ENCODE measurements at regions not wholly inside any gene's neighbourhood (a gene's known extent, or its start where the extent isn't known, plus 50 kb on each side); places are given as distances from the start of the nearest gene placed in this dataset.

- peak in 1 of 6 donors; percentile 44 for DNase-seq (ENCODE audit: low read depth in 4 of 6, low spot score in 6 of 6)
- Histone ChIP-seq H3K9me3 (ENCODE audit: control insufficient read depth, insufficient read depth, low read length) (no peaks in the 10 kb centered on the region), H3K36me3 (ENCODE audit: control insufficient read depth, insufficient read depth, low read length) (no peaks in the 10 kb centered on the region), H3K27ac (ENCODE audit: low read depth, low read length) (no peak overlapping the region), H3K4me1 (ENCODE audit: control insufficient read depth, insufficient read depth, low read length) (no peaks in the 10 kb centered on the region), H3K4me3 (ENCODE audit: low read depth, low read length) (no peak overlapping the region), H3K27me3 (ENCODE audit: control insufficient read depth, insufficient read depth, low read length) (no peaks in the 10 kb centered on the region)
- WGBS (ENCODE audit: insufficient coverage) = no CpG with 5 or more reads among the region's 11 CpGs
Measured at GRCh38 chr9:120202856-120203654, 376.9 kb downstream of the CDK5RAP2 start.

- Histone ChIP-seq H3K27ac (ENCODE audit: low read depth, low read length) (no peak overlapping the region), H3K36me3 (ENCODE audit: control insufficient read depth, insufficient read depth, low read length) (no peaks in the 10 kb centered on the region), H3K4me1 (ENCODE audit: control insufficient read depth, insufficient read depth, low read length) (peaks cover 4% of the 10 kb centered on the region), H3K27me3 (ENCODE audit: control insufficient read depth, insufficient read depth, low read length) (no peaks in the 10 kb centered on the region), H3K4me3 (ENCODE audit: low read depth, low read length) (no peak overlapping the region), H3K9me3 (ENCODE audit: control insufficient read depth, insufficient read depth, low read length) (no peaks in the 10 kb centered on the region)
- WGBS (ENCODE audit: insufficient coverage) = no CpG with 5 or more reads among the region's 3 CpGs
- no peak for DNase-seq (ENCODE audit: low read depth in 4 of 6, low spot score in 6 of 6)
Measured at GRCh38 chr9:120198027-120198426, 381.9 kb downstream of the CDK5RAP2 start.

- H3K27ac ChIP-seq (ENCODE audit: low read depth, low read length) = no peak overlapping the region
- no peak overlapping the region for H3K4me3 ChIP-seq (ENCODE audit: low read depth, low read length)
- 66% methylated on average over 10 of the region's 12 CpGs for WGBS (ENCODE audit: insufficient coverage)
- no peaks in the 10 kb centered on the region for H3K9me3 ChIP-seq (ENCODE audit: control insufficient read depth, insufficient read depth, low read length)
- DNase-seq (ENCODE audit: low read depth in 4 of 6, low spot score in 6 of 6) = peak in 1 of 6 donors; percentile 48
- no peaks in the 10 kb centered on the region for H3K27me3 ChIP-seq (ENCODE audit: control insufficient read depth, insufficient read depth, low read length)
- H3K4me1 ChIP-seq (ENCODE audit: control insufficient read depth, insufficient read depth, low read length) = peaks cover 4% of the 10 kb centered on the region
- no peaks in the 10 kb centered on the region for H3K36me3 ChIP-seq (ENCODE audit: control insufficient read depth, insufficient read depth, low read length)
Measured at GRCh38 chr9:120197605-120198004, 382.4 kb downstream of the CDK5RAP2 start.

- Histone ChIP-seq H3K36me3 (ENCODE audit: control insufficient read depth, insufficient read depth, low read length) (no peaks in the 10 kb centered on the region), H3K27ac (ENCODE audit: low read depth, low read length) (no peak overlapping the region), H3K4me1 (ENCODE audit: control insufficient read depth, insufficient read depth, low read length) (no peaks in the 10 kb centered on the region), H3K9me3 (ENCODE audit: control insufficient read depth, insufficient read depth, low read length) (no peaks in the 10 kb centered on the region), H3K27me3 (ENCODE audit: control insufficient read depth, insufficient read depth, low read length) (no peaks in the 10 kb centered on the region), H3K4me3 (ENCODE audit: low read depth, low read length) (no peak overlapping the region)
- 89% methylated on average over 2 of the region's 3 CpGs for WGBS (ENCODE audit: insufficient coverage)
- no peak for DNase-seq (ENCODE audit: low read depth in 4 of 6, low spot score in 6 of 6)
Measured at GRCh38 chr9:120191141-120191540, 388.8 kb downstream of the CDK5RAP2 start.

GRCh38 chr9:120187758-120188157 lies 392.2 kb downstream of the CDK5RAP2 start:
- H3K4me3 ChIP-seq (ENCODE audit: low read depth, low read length) = no peak overlapping the region
- WGBS (ENCODE audit: insufficient coverage) = 90% methylated on average over 8 of the region's 8 CpGs
- no peak for DNase-seq (ENCODE audit: low read depth in 4 of 6, low spot score in 6 of 6)

GRCh38 chr9:120186276-120186675 lies 393.7 kb downstream of the CDK5RAP2 start:
- H3K27ac ChIP-seq (ENCODE audit: low read depth, low read length) = no peak overlapping the region
- no peaks in the 10 kb centered on the region for H3K36me3 ChIP-seq (ENCODE audit: control insufficient read depth, insufficient read depth, low read length)
- H3K27me3 ChIP-seq (ENCODE audit: control insufficient read depth, insufficient read depth, low read length) = no peaks in the 10 kb centered on the region
- WGBS (ENCODE audit: insufficient coverage) = 69% methylated on average over 2 of the region's 3 CpGs
- H3K9me3 ChIP-seq (ENCODE audit: control insufficient read depth, insufficient read depth, low read length) = no peaks in the 10 kb centered on the region
- peak in 1 of 6 donors; percentile 15 for DNase-seq (ENCODE audit: low read depth in 4 of 6, low spot score in 6 of 6)
- H3K4me1 ChIP-seq (ENCODE audit: control insufficient read depth, insufficient read depth, low read length) = no peaks in the 10 kb centered on the region
- H3K4me3 ChIP-seq (ENCODE audit: low read depth, low read length) = no peak overlapping the region

More at GRCh38 chr9:120187758-120188157, 392.2 kb downstream of the CDK5RAP2 start:
- no peaks in the 10 kb centered on the region for H3K27me3 ChIP-seq (ENCODE audit: control insufficient read depth, insufficient read depth, low read length)
- H3K9me3 ChIP-seq (ENCODE audit: control insufficient read depth, insufficient read depth, low read length) = no peaks in the 10 kb centered on the region
- H3K27ac ChIP-seq (ENCODE audit: low read depth, low read length) = no peak overlapping the region
- H3K36me3 ChIP-seq (ENCODE audit: control insufficient read depth, insufficient read depth, low read length) = no peaks in the 10 kb centered on the region
- no peaks in the 10 kb centered on the region for H3K4me1 ChIP-seq (ENCODE audit: control insufficient read depth, insufficient read depth, low read length)

- DNase-seq (ENCODE audit: low read depth in 4 of 6, low spot score in 6 of 6) = no peak
- Histone ChIP-seq H3K36me3 (ENCODE audit: control insufficient read depth, insufficient read depth, low read length) (no peaks in the 10 kb centered on the region), H3K9me3 (ENCODE audit: control insufficient read depth, insufficient read depth, low read length) (no peaks in the 10 kb centered on the region), H3K27ac (ENCODE audit: low read depth, low read length) (no peak overlapping the region), H3K27me3 (ENCODE audit: control insufficient read depth, insufficient read depth, low read length) (no peaks in the 10 kb centered on the region), H3K4me1 (ENCODE audit: control insufficient read depth, insufficient read depth, low read length) (no peaks in the 10 kb centered on the region), H3K4me3 (ENCODE audit: low read depth, low read length) (no peak overlapping the region)
- 73% methylated on average over 1 of the region's 3 CpGs for WGBS (ENCODE audit: insufficient coverage)
Measured at GRCh38 chr9:120184266-120184665, 395.7 kb downstream of the CDK5RAP2 start.

GRCh38 chr9:120183615-120184014 lies 396.4 kb downstream of the CDK5RAP2 start:
- no peak overlapping the region for H3K4me3 ChIP-seq (ENCODE audit: low read depth, low read length)
- H3K4me1 ChIP-seq (ENCODE audit: control insufficient read depth, insufficient read depth, low read length) = no peaks in the 10 kb centered on the region
- H3K27me3 ChIP-seq (ENCODE audit: control insufficient read depth, insufficient read depth, low read length) = no peaks in the 10 kb centered on the region
- no peaks in the 10 kb centered on the region for H3K36me3 ChIP-seq (ENCODE audit: control insufficient read depth, insufficient read depth, low read length)
- no peak overlapping the region for H3K27ac ChIP-seq (ENCODE audit: low read depth, low read length)
- no peak for DNase-seq (ENCODE audit: low read depth in 4 of 6, low spot score in 6 of 6)
- 67% methylated on average over 2 of the region's 3 CpGs for whole genome bisulfite sequencing (ENCODE audit: insufficient coverage)
- no peaks in the 10 kb centered on the region for H3K9me3 ChIP-seq (ENCODE audit: control insufficient read depth, insufficient read depth, low read length)

GRCh38 chr9:120182011-120182410 lies 398.0 kb downstream of the CDK5RAP2 start:
- peaks cover 2% of the 10 kb centered on the region for H3K9me3 ChIP-seq (ENCODE audit: control insufficient read depth, insufficient read depth, low read length)
- H3K27ac ChIP-seq (ENCODE audit: low read depth, low read length) = no peak overlapping the region
- no CpG with 5 or more reads among the region's 1 CpG for whole genome bisulfite sequencing (ENCODE audit: insufficient coverage)
- no peaks in the 10 kb centered on the region for H3K4me1 ChIP-seq (ENCODE audit: control insufficient read depth, insufficient read depth, low read length)
- no peak for DNase-seq (ENCODE audit: low read depth in 4 of 6, low spot score in 6 of 6)
- H3K27me3 ChIP-seq (ENCODE audit: control insufficient read depth, insufficient read depth, low read length) = no peaks in the 10 kb centered on the region
- H3K36me3 ChIP-seq (ENCODE audit: control insufficient read depth, insufficient read depth, low read length) = no peaks in the 10 kb centered on the region
- no peak overlapping the region for H3K4me3 ChIP-seq (ENCODE audit: low read depth, low read length)

- H3K4me1 ChIP-seq (ENCODE audit: control insufficient read depth, insufficient read depth, low read length) = no peaks in the 10 kb centered on the region
- 73% methylated on average over 1 of the region's 1 CpG for WGBS (ENCODE audit: insufficient coverage)
- peaks cover 2% of the 10 kb centered on the region for H3K9me3 ChIP-seq (ENCODE audit: control insufficient read depth, insufficient read depth, low read length)
- H3K4me3 ChIP-seq (ENCODE audit: low read depth, low read length) = no peak overlapping the region
- no peak for DNase-seq (ENCODE audit: low read depth in 4 of 6, low spot score in 6 of 6)
- H3K27ac ChIP-seq (ENCODE audit: low read depth, low read length) = no peak overlapping the region
- no peaks in the 10 kb centered on the region for H3K27me3 ChIP-seq (ENCODE audit: control insufficient read depth, insufficient read depth, low read length)
- H3K36me3 ChIP-seq (ENCODE audit: control insufficient read depth, insufficient read depth, low read length) = no peaks in the 10 kb centered on the region
Measured at GRCh38 chr9:120177121-120177520, 402.8 kb downstream of the CDK5RAP2 start.

Measured in spinal cord (tissue), 9 donors.